ENCODE measurements at regions not wholly inside any gene's neighbourhood (a gene's known extent, or its start where the extent isn't known, plus 50 kb on each side); places are given as distances from the start of the nearest gene placed in this dataset.

DNA sequence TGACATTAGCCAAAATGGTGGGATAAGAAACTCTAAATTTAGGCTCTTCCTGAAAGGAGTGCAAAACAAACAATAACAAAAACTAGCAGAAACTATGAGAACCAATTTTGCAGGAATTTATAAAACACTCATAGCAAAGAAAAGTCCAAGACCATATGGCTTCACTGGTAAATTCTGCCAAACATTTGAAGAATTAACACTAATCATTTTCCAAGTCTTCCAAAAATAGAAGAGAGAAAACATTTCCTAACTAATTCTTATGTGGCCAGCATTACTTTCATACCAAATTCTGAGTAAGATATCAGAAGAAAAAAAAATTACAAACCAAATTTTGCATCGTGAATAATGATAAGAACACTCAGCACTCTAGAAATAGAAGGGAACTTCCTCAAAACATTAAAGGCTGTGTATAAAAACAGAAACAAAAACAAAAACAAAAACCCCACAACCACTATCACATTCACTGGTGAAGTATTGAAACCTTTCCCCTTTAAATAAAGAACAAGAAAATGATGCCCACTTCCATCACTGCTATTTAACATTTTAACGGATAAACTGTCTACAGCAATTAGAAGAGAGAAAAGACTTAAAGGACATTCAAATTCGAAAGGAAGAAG, 524.3 kb upstream of the GALNTL6 start:
- H3K27ac ChIP-seq (ENCODE audit: low read length in 2 of 2), result no peak overlapping the region
- ATAC-seq (ENCODE audit: low read depth) (no peak), DNase-seq (no peak)
- no peaks in the 10 kb centered on the region for H3K27me3 ChIP-seq (replicated peaks in 1 of 4; ENCODE audit: control extremely low read depth in 1 of 4, control insufficient read depth in 3 of 4, insufficient read depth in 4 of 4, low read length in 3 of 4)
- no peaks in the 10 kb centered on the region for H3K4me1 Mint-ChIP-seq
- TF ChIP-seq EZH2 (IDR thresholded peaks at IDR 0.05; ENCODE audit: borderline replicate concordance, insufficient read depth, low read depth, low read length, poor library complexity, severe bottlenecking), result no peak
- TF ChIP-seq, protein P1, sequence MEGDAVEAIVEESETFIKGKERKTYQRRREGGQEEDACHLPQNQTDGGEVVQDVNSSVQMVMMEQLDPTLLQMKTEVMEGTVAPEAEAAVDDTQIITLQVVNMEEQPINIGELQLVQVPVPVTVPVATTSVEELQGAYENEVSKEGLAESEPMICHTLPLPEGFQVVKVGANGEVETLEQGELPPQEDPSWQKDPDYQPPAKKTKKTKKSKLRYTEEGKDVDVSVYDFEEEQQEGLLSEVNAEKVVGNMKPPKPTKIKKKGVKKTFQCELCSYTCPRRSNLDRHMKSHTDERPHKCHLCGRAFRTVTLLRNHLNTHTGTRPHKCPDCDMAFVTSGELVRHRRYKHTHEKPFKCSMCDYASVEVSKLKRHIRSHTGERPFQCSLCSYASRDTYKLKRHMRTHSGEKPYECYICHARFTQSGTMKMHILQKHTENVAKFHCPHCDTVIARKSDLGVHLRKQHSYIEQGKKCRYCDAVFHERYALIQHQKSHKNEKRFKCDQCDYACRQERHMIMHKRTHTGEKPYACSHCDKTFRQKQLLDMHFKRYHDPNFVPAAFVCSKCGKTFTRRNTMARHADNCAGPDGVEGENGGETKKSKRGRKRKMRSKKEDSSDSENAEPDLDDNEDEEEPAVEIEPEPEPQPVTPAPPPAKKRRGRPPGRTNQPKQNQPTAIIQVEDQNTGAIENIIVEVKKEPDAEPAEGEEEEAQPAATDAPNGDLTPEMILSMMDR (IDR thresholded peaks at IDR 0.05), result no peak
- H3K4me1 ChIP-seq (ENCODE audit: control insufficient read depth in 2 of 2, insufficient read depth in 2 of 2, low read length in 2 of 2), result no peaks in the 10 kb centered on the region
- no peaks in the 10 kb centered on the region for H4K20me1 ChIP-seq (ENCODE audit: control insufficient read depth, insufficient read depth, low read length, poor library complexity, severe bottlenecking)
- H3K4me3 ChIP-seq (ENCODE audit: control extremely low read depth in 1 of 5, extremely low read depth in 1 of 5, insufficient read depth in 1 of 5, low read depth in 2 of 5, low read length in 4 of 5), result no peak overlapping the region
- ChIA-PET CTCF (no interaction called here), POLR2A (no interaction called here)
- no peak overlapping the region for H3K27ac Mint-ChIP-seq
- no peaks in the 10 kb centered on the region for H3K79me2 ChIP-seq (ENCODE audit: control insufficient read depth, insufficient read depth, low read length)
- no peaks in the 10 kb centered on the region for H3K9me3 ChIP-seq (ENCODE audit: control extremely low read depth in 1 of 3, control insufficient read depth in 2 of 3, insufficient read depth in 1 of 3, low read length in 2 of 3)
- no peaks in the 10 kb centered on the region for H3K36me3 ChIP-seq (replicated peaks in 1 of 2; ENCODE audit: control extremely low read depth in 1 of 2, control insufficient read depth in 1 of 2, extremely low read depth in 1 of 2, insufficient read depth in 2 of 2, low read length in 1 of 2)
- WGBS (ENCODE audit: insufficient coverage), result no CpG with 5 or more reads among the region's 3 CpGs
- H3K9me3 Mint-ChIP-seq (ENCODE audit: insufficient read depth), result no peaks in the 10 kb centered on the region
- H3K27me3 Mint-ChIP-seq, result no peaks in the 10 kb centered on the region
- H3K4me2 ChIP-seq (replicated peaks; ENCODE audit: low read depth, low read length, poor library complexity, severe bottlenecking), result no peak overlapping the region
- intact Hi-C loops (cut with micrococcal nuclease), result no loop called here
- no peak overlapping the region for H2AFZ ChIP-seq (ENCODE audit: insufficient read depth, low read depth, low read length, poor library complexity, severe bottlenecking)
- no peak overlapping the region for H3K4me3 Mint-ChIP-seq
- H3K9ac ChIP-seq (ENCODE audit: low read length), result no peak overlapping the region

DNA sequence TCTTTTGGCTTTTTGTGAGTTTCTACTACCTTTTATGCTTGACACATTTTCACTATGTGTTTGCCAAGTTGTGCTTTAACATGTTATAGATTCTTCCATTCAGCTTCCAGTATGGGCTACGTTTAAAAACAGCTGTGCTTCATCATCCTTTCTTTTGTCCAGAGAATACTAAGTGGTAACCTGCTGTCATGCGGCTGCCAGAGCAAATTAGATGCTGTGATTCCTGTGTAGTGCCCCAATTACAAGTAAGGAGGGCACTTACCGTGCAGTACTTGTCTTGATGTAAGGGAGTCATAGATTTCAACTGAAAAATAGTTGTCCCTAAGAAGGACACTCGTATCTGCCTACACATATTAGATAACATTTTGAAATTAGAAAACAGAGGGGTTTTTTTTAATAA, 531.8 kb upstream of the GALNTL6 start:
- TF ChIP-seq EZH2 (IDR thresholded peaks at IDR 0.05; ENCODE audit: borderline replicate concordance, insufficient read depth, low read depth, low read length, poor library complexity, severe bottlenecking), result no peak
- TF ChIP-seq, protein P1 (IDR thresholded peaks at IDR 0.05), result no peak
- ATAC-seq (ENCODE audit: low read depth) (no peak), DNase-seq (no peak)
- Mint-ChIP-seq H3K27ac (no peak overlapping the region), H3K9me3 (ENCODE audit: insufficient read depth) (no peaks in the 10 kb centered on the region), H3K4me3 (no peak overlapping the region), H3K27me3 (no peaks in the 10 kb centered on the region), H3K4me1 (no peaks in the 10 kb centered on the region)
- H3K4me2 ChIP-seq (replicated peaks; ENCODE audit: low read depth, low read length, poor library complexity, severe bottlenecking), result no peak overlapping the region
- H3K4me1 ChIP-seq (ENCODE audit: control insufficient read depth in 2 of 2, insufficient read depth in 2 of 2, low read length in 2 of 2), result no peaks in the 10 kb centered on the region
- no peak overlapping the region for H3K27ac ChIP-seq (ENCODE audit: low read length in 2 of 2)
- no peaks in the 10 kb centered on the region for H3K79me2 ChIP-seq (ENCODE audit: control insufficient read depth, insufficient read depth, low read length)
- no peaks in the 10 kb centered on the region for H3K36me3 ChIP-seq (replicated peaks in 1 of 2; ENCODE audit: control extremely low read depth in 1 of 2, control insufficient read depth in 1 of 2, extremely low read depth in 1 of 2, insufficient read depth in 2 of 2, low read length in 1 of 2)
- intact Hi-C loops (cut with micrococcal nuclease), result no loop called here
- H3K4me3 ChIP-seq (ENCODE audit: control extremely low read depth in 1 of 5, extremely low read depth in 1 of 5, insufficient read depth in 1 of 5, low read depth in 2 of 5, low read length in 4 of 5), result no peak overlapping the region
- WGBS (ENCODE audit: insufficient coverage), result no CpG with 5 or more reads among the region's 4 CpGs
- H3K9me3 ChIP-seq (ENCODE audit: control extremely low read depth in 1 of 3, control insufficient read depth in 2 of 3, insufficient read depth in 1 of 3, low read length in 2 of 3), result no peaks in the 10 kb centered on the region
- POLR2A ChIA-PET, result no interaction called here
- no peaks in the 10 kb centered on the region for H4K20me1 ChIP-seq (ENCODE audit: control insufficient read depth, insufficient read depth, low read length, poor library complexity, severe bottlenecking)
- CTCF ChIA-PET, result no interaction called here
- no peaks in the 10 kb centered on the region for H3K27me3 ChIP-seq (replicated peaks in 1 of 4; ENCODE audit: control extremely low read depth in 1 of 4, control insufficient read depth in 3 of 4, insufficient read depth in 4 of 4, low read length in 3 of 4)
- H3K9ac ChIP-seq (ENCODE audit: low read length), result no peak overlapping the region
- no peak overlapping the region for H2AFZ ChIP-seq (ENCODE audit: insufficient read depth, low read depth, low read length, poor library complexity, severe bottlenecking)
